H9 (cell line): ENCODE measurements at regions not wholly inside any gene's neighbourhood (a gene's known extent, or its start where the extent isn't known, plus 50 kb on each side); places are given as distances from the start of the nearest gene placed in this dataset.
A peak's percentile ranks its signal among the peaks of the same experiment; 100 is the strongest.

Experiments
- DNase-seq: peaks from one replicate; pipeline ENCODE4 v3.0.0-alpha.2; 2017
- H2AFZ ChIP-seq: one replicate; pipeline ENCODE4 v1.6.1; 2013; ENCODE audit warnings: mild to moderate bottlenecking, low read length, control low read depth, moderate library complexity
- H2AK5ac ChIP-seq: 2 replicates; pipeline ENCODE4 v1.6.1; 2013; ENCODE audit warnings: low read length, control low read depth, mixed read lengths; ENCODE audit not compliant: insufficient read length
- H2BK120ac ChIP-seq: one replicate; pipeline ENCODE4 v1.6.1; 2013; ENCODE audit warnings: low read depth, mild to moderate bottlenecking, low read length, control low read depth, inconsistent platforms; ENCODE audit not compliant: poor library complexity, severe bottlenecking
- H2BK12ac ChIP-seq: 2 replicates; pipeline ENCODE4 v1.6.1; 2013; ENCODE audit warnings: low read length, control low read depth, mixed read lengths, low read depth; ENCODE audit not compliant: insufficient read length
- H2BK15ac ChIP-seq: 2 replicates; pipeline ENCODE4 v1.6.1; 2013; ENCODE audit warnings: low read depth, low read length, control low read depth
- H2BK20ac ChIP-seq: one replicate; pipeline ENCODE4 v1.6.1; 2013; ENCODE audit warnings: low read depth, mild to moderate bottlenecking, low read length, control low read depth, inconsistent platforms; ENCODE audit not compliant: poor library complexity, severe bottlenecking
- H2BK5ac ChIP-seq: 2 replicates; pipeline ENCODE4 v1.6.1; 2013; ENCODE audit warnings: low read length, control low read depth, mixed read lengths; ENCODE audit not compliant: insufficient read length
- H3K14ac ChIP-seq: 2 replicates; pipeline ENCODE4 v1.6.1; 2013; ENCODE audit warnings: low read length, control low read depth; ENCODE audit not compliant: insufficient read depth
- H3K18ac ChIP-seq: 2 replicates; pipeline ENCODE4 v1.6.1; 2013; ENCODE audit warnings: low read depth, mild to moderate bottlenecking, mixed read lengths, low read length, control low read depth; ENCODE audit not compliant: insufficient read length
- H3K23ac ChIP-seq: 2 replicates; pipeline ENCODE4 v1.6.1; 2013; ENCODE audit warnings: low read length, control low read depth, mixed read lengths, low read depth; ENCODE audit not compliant: insufficient read length
- H3K23me2 ChIP-seq: 2 replicates; pipeline ENCODE4 v1.6.1; 2013; ENCODE audit warnings: low read depth, mild to moderate bottlenecking, mixed read lengths, low read length, control low read depth; ENCODE audit not compliant: insufficient read length, poor library complexity, severe bottlenecking
- H3K27ac ChIP-seq: 2 replicates; pipeline ENCODE4 v1.5.1; 2013; ENCODE audit warnings: low read length, control low read depth, mixed read lengths, low read depth; ENCODE audit not compliant: insufficient read length
- H3K27me3 ChIP-seq: 2 replicates; pipeline ENCODE4 v1.6.1; 2013; ENCODE audit warnings: low read length, control low read depth, inconsistent platforms; ENCODE audit not compliant: insufficient read depth
- H3K4ac ChIP-seq: 2 replicates; pipeline ENCODE4 v1.6.1; 2013; ENCODE audit warnings: low read depth, mild to moderate bottlenecking, control low read depth, inconsistent platforms, low read length, moderate library complexity
- H3K4me1 ChIP-seq: 2 replicates; pipeline ENCODE4 v1.6.1; 2013; ENCODE audit warnings: low read length, control low read depth, inconsistent platforms; ENCODE audit not compliant: insufficient read depth
- H3K4me2 ChIP-seq: 2 replicates; pipeline ENCODE4 v1.6.1; 2013; ENCODE audit warnings: low read length, control low read depth, mixed read lengths; ENCODE audit not compliant: insufficient read length, insufficient read depth
- H3K56ac ChIP-seq: 2 replicates; pipeline ENCODE4 v1.6.1; 2013; ENCODE audit warnings: low read depth, mild to moderate bottlenecking, mixed read lengths, low read length, control low read depth; ENCODE audit not compliant: insufficient read length
- H3K79me1 ChIP-seq: 2 replicates; pipeline ENCODE4 v1.6.1; 2013; ENCODE audit warnings: low read depth, mild to moderate bottlenecking, moderate library complexity, low read length, control low read depth, inconsistent platforms; ENCODE audit not compliant: insufficient read depth, poor library complexity, severe bottlenecking
- H3K79me2 ChIP-seq: 2 replicates; pipeline ENCODE4 v1.6.1; 2013; ENCODE audit warnings: low read length, control low read depth, inconsistent platforms; ENCODE audit not compliant: insufficient read depth
- H3K9ac ChIP-seq: 2 replicates; pipeline ENCODE4 v1.6.1; 2013; ENCODE audit warnings: low read length, control low read depth, mixed read lengths; ENCODE audit not compliant: insufficient read length; ENCODE audit errors: extremely low read depth
- H3K9me3 ChIP-seq: one replicate; pipeline ENCODE4 v1.6.1; 2013; ENCODE audit warnings: low read depth, low read length, inconsistent platforms; ENCODE audit not compliant: control insufficient read depth
- H3T11ph ChIP-seq: one replicate; pipeline ENCODE4 v1.6.1; 2013; ENCODE audit warnings: mild to moderate bottlenecking, low read length, control low read depth, inconsistent platforms
- H4K20me1 ChIP-seq: one replicate; pipeline ENCODE4 v1.6.1; 2013; ENCODE audit not compliant: control insufficient read depth, insufficient read length, insufficient read depth
- H4K5ac ChIP-seq: 2 replicates; pipeline ENCODE4 v1.6.1; 2013; ENCODE audit warnings: low read depth, mild to moderate bottlenecking, mixed read lengths, low read length, control low read depth; ENCODE audit not compliant: insufficient read length
- H4K8ac ChIP-seq: replicated peaks from 2 replicates; pipeline ENCODE4 v1.6.1; 2013; ENCODE audit warnings: low read length, control low read depth, mixed read lengths, low read depth; ENCODE audit not compliant: insufficient read length
- H4K91ac ChIP-seq: 2 replicates; pipeline ENCODE4 v1.6.1; 2013; ENCODE audit warnings: low read depth, mild to moderate bottlenecking, moderate library complexity, mixed read lengths, low read length, control low read depth; ENCODE audit not compliant: insufficient read length
- H3K27ac Mint-ChIP-seq, 3 experiments: 2 replicates in 2 of 3; 3 replicates in 1 of 3; pipeline ENCODE4 v1.8.0; 2020 to 2021; ENCODE audit warnings: mixed read lengths in 3 of 3, mild to moderate bottlenecking in 1 of 3, moderate library complexity in 1 of 3
- H3K27me3 Mint-ChIP-seq: 2 replicates; pipeline ENCODE4 v1.8.0; 2021; ENCODE audit warnings: low read depth, mild to moderate bottlenecking, moderate library complexity, mixed read lengths
- H3K36me3 Mint-ChIP-seq, 3 experiments: 2 replicates in 2 of 3; 3 replicates in 1 of 3; pipeline ENCODE4 v1.8.0; 2020 to 2021; ENCODE audit warnings: low read depth in 3 of 3, mixed read lengths in 3 of 3; ENCODE audit not compliant: insufficient read depth in 1 of 3
- H3K4me1 Mint-ChIP-seq, 2 experiments: 2 replicates each; pipeline ENCODE4 v1.8.0; 2020; ENCODE audit warnings: mixed read lengths in 2 of 2
- H3K4me3 Mint-ChIP-seq, 2 experiments: 2 replicates in 1 of 2; 3 replicates in 1 of 2; pipeline ENCODE4 v1.8.0; 2020 to 2021; ENCODE audit warnings: mild to moderate bottlenecking in 2 of 2, mixed read lengths in 2 of 2, moderate library complexity in 1 of 2
- H3K9me3 Mint-ChIP-seq, 2 experiments: 2 replicates in 1 of 2; 3 replicates in 1 of 2; pipeline ENCODE4 v1.8.0; 2020; ENCODE audit warnings: mild to moderate bottlenecking in 2 of 2, mixed read lengths in 2 of 2, moderate library complexity in 1 of 2
- WGBS: extraction: QIAGEN DNeasy Blood & Tissue Kit; methylation state at CpG from one replicate; pipeline ENCODE4 v1.1.7; 2013; ENCODE audit warnings: missing lambda C conversion rate, low lambda C conversion rate, mixed read lengths; ENCODE audit not compliant: insufficient read length; ENCODE audit errors: extremely low coverage; 5-methylcytosine and 5-hydroxymethylcytosine counted together
- TF ChIP-seq, protein P1 (sequence below): fragments of 200-600 bp; sonication (generic); conservative IDR thresholded peaks from 3 replicates; pipeline ENCODE4 v1.8.0; 2021; ENCODE audit warnings: antibody characterized with exemption, mild to moderate bottlenecking

DNA sequence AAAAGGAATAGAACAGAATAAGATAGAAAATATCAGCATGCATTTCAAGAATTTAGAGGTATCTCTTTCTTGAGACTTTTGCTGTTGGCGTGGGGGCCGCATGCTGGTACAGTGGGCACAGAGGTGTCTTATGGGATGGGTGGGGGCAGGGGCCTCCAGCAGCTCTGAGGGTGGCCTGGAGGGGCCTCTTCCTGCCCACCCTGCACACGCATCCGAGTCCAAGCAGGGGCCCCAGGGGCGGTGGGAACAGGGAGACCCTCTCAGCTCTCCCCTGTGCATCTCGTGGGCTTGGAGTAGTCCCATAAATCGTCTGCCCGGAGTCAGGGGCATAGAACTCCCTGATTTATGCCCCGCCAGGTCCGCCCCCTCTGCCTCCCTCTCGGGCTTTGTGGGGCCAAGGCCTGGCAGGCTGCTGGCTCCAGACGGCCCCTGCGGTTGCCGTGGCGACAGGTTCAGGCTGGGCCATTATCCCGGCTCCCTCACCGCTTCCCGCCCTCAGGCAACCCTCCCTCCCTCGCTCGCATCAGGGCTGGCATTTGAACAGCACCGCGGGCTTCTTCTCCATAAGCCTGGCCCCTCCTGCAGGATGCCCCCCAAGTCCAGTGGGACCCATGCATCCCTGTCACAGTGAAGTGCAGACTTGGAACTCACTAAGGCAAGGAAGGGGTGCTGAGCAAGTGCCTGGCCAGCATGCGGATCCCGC is 133.2 kb upstream of the ZBTB40 start:
- Histone ChIP-seq H2BK12ac (no peak overlapping the region), H2BK20ac (no peak overlapping the region), H2BK120ac (no peak overlapping the region), H3K4me1 (peaks cover 15% of the 10 kb centered on the region), H4K8ac (no peak overlapping the region), H4K20me1 (no peaks in the 10 kb centered on the region), H3K79me2 (no peaks in the 10 kb centered on the region), H3K14ac (no peak overlapping the region), H3K18ac (no peak overlapping the region), H3K9ac (no peak overlapping the region), H3K23me2 (no peaks in the 10 kb centered on the region), H3K27ac (no peak overlapping the region), H2BK5ac (no peak overlapping the region), H3K56ac (no peak overlapping the region), H2AK5ac (no peak overlapping the region), H3K79me1 (no peaks in the 10 kb centered on the region), H3K9me3 (no peaks in the 10 kb centered on the region), H3K4me2 (no peak overlapping the region), H2AFZ (no peak overlapping the region), H3T11ph (no peak overlapping the region), H4K91ac (no peak overlapping the region), H3K23ac (no peak overlapping the region), H3K27me3 (no peaks in the 10 kb centered on the region; the same call in 1 of the 2 replicates), H2BK15ac (no peak overlapping the region), H3K4ac (no peak overlapping the region), H4K5ac (no peak overlapping the region)
- DNase-seq, result peak; percentile 82
- WGBS, result no CpG with 5 or more reads among the region's 24 CpGs
- H3K4me3 Mint-ChIP-seq, result no peak overlapping the region
- H3K9me3 Mint-ChIP-seq, result no peaks in the 10 kb centered on the region
- H3K27ac Mint-ChIP-seq, result no peak overlapping the region
- H3K4me1 Mint-ChIP-seq, result peaks cover 40 to 59% of the 10 kb centered on the region in 2 experiments
- H3K36me3 Mint-ChIP-seq, result no peaks in the 10 kb centered on the region
- peaks cover 7% of the 10 kb centered on the region for H3K27me3 Mint-ChIP-seq
- TF ChIP-seq, protein P1, sequence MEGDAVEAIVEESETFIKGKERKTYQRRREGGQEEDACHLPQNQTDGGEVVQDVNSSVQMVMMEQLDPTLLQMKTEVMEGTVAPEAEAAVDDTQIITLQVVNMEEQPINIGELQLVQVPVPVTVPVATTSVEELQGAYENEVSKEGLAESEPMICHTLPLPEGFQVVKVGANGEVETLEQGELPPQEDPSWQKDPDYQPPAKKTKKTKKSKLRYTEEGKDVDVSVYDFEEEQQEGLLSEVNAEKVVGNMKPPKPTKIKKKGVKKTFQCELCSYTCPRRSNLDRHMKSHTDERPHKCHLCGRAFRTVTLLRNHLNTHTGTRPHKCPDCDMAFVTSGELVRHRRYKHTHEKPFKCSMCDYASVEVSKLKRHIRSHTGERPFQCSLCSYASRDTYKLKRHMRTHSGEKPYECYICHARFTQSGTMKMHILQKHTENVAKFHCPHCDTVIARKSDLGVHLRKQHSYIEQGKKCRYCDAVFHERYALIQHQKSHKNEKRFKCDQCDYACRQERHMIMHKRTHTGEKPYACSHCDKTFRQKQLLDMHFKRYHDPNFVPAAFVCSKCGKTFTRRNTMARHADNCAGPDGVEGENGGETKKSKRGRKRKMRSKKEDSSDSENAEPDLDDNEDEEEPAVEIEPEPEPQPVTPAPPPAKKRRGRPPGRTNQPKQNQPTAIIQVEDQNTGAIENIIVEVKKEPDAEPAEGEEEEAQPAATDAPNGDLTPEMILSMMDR, result no peak
